HCT116 (cell line): ENCODE measurements at regions not wholly inside any gene's neighbourhood (a gene's known extent, or its start where the extent isn't known, plus 50 kb on each side); places are given as distances from the start of the nearest gene placed in this dataset.

Experiments used
- ATF3 ChIP-seq: IDR thresholded peaks from 2 replicates; pipeline ENCODE4 v1.6.1; 2012
- CTCF ChIP-seq, 3 experiments: fragments of 200-600 bp in 1 of 3; sonication (generic) in 1 of 3; IDR thresholded peaks in 2 of 3; conservative IDR thresholded peaks in 1 of 3; 2 replicates each; pipeline ENCODE4 v1.5.1; 2012 to 2017; ENCODE audit warnings: low read depth in 2 of 3, low read length in 2 of 3, antibody characterized with exemption in 1 of 3, borderline replicate concordance in 1 of 3, control low read depth in 1 of 3, mild to moderate bottlenecking in 1 of 3, mixed read lengths in 1 of 3, mixed run types in 1 of 3, moderate library complexity in 1 of 3; ENCODE audit not compliant: insufficient read depth in 1 of 3
- EZH2 ChIP-seq: fragments of 200-600 bp; sonication (generic); IDR thresholded peaks from 2 replicates; pipeline ENCODE4 v1.6.1; 2017; ENCODE audit warnings: antibody characterized with exemption, mixed run types
- EZH2phosphoT487 ChIP-seq: fragments of 200-600 bp; IDR thresholded peaks from 2 replicates; pipeline ENCODE4 v1.6.1; 2018; ENCODE audit warnings: antibody characterized with exemption, borderline replicate concordance
- MAX ChIP-seq: IDR thresholded peaks from 2 replicates; pipeline ENCODE4 v1.6.1; 2012
- POLR2A ChIP-seq: IDR thresholded peaks from 2 replicates; pipeline ENCODE4 v1.7.0; 2011; ENCODE audit warnings: borderline replicate concordance; ENCODE audit not compliant: insufficient read depth, insufficient read length; ENCODE audit errors: extremely low read depth
- POLR2AphosphoS5 ChIP-seq: IDR thresholded peaks from 2 replicates; pipeline ENCODE4 v1.6.1; 2011; ENCODE audit warnings: mild to moderate bottlenecking, low read depth, low read length, moderate library complexity
- RAD21 ChIP-seq: IDR thresholded peaks from 2 replicates; pipeline ENCODE4 v1.6.1; 2012; ENCODE audit warnings: low read depth, mild to moderate bottlenecking
- REST ChIP-seq: IDR thresholded peaks from 2 replicates; pipeline ENCODE4 v1.6.1; 2012; ENCODE audit warnings: low read depth
- SP1 ChIP-seq: IDR thresholded peaks from 2 replicates; pipeline ENCODE4 v1.6.1; 2012; ENCODE audit warnings: low read depth
- TCF7L2 ChIP-seq: IDR thresholded peaks from 2 replicates; pipeline ENCODE4 v1.7.0; 2011; ENCODE audit warnings: borderline replicate concordance, inconsistent platforms; ENCODE audit not compliant: insufficient read depth, insufficient read length; ENCODE audit errors: extremely low read depth
- YY1 ChIP-seq: IDR thresholded peaks from 2 replicates; pipeline ENCODE4 v1.6.1; 2011; ENCODE audit warnings: low read length, low read depth, moderate library complexity, mild to moderate bottlenecking; ENCODE audit not compliant: insufficient replicate concordance; ENCODE audit errors: extremely low read depth
- ZBTB33 ChIP-seq: IDR thresholded peaks from 2 replicates; pipeline ENCODE4 v1.6.1; 2011; ENCODE audit warnings: mild to moderate bottlenecking, low read length, moderate library complexity; ENCODE audit not compliant: insufficient replicate concordance; ENCODE audit errors: extremely low read depth
- ZNF274 ChIP-seq: fragments of 200-500 bp; sonication (Bioruptor generic); IDR thresholded peaks from 2 replicates; pipeline ENCODE4 v1.6.1; 2014; ENCODE audit warnings: mild to moderate bottlenecking, low read depth, low read length, inconsistent platforms

- TF ChIP-seq MAX, result no peak
- no peak for TF ChIP-seq ZNF274
- TF ChIP-seq REST, result no peak
- TF ChIP-seq ZBTB33, result no peak
- no peak for TF ChIP-seq POLR2A
- TF ChIP-seq CTCF (IDR thresholded peaks at IDR 0.05 in 2 of 3, conservative IDR thresholded peaks at IDR 0.05 in 1 of 3; ENCODE audit: borderline replicate concordance in 1 of 3, insufficient read depth in 1 of 3, low read depth in 2 of 3, low read length in 2 of 3), result no peak
- TF ChIP-seq YY1, result no peak
- no peak for TF ChIP-seq TCF7L2
- TF ChIP-seq EZH2, result no peak
- TF ChIP-seq SP1, result no peak
- no peak for TF ChIP-seq ATF3
- no peak for TF ChIP-seq EZH2phosphoT487
- TF ChIP-seq RAD21, result no peak
- TF ChIP-seq POLR2AphosphoS5, result no peak
Observed at GRCh38 chr2:216911008-216911407, 51.1 kb upstream of the TNP1 start.
